Progenitor cell of endocrine pancreas (in vitro differentiated cells): ENCODE measurements at regions not wholly inside any gene's neighbourhood (a gene's known extent, or its start where the extent isn't known, plus 50 kb on each side); places are given as distances from the start of the nearest gene placed in this dataset.

Source experiments
- DNase-seq: peaks from one replicate; pipeline ENCODE4 v3.0.0; 2021; ENCODE audit warnings: low spot score; ENCODE audit not compliant: unreplicated experiment
- H3K27ac Mint-ChIP-seq: 2 replicates; pipeline ENCODE4 v1.8.0; 2021; ENCODE audit warnings: mild to moderate bottlenecking, moderate library complexity, mixed read lengths
- H3K27me3 Mint-ChIP-seq: 2 replicates; pipeline ENCODE4 v1.8.0; 2021; ENCODE audit warnings: mixed read lengths
- H3K36me3 Mint-ChIP-seq: 2 replicates; pipeline ENCODE4 v1.8.0; 2022; ENCODE audit warnings: mixed read lengths; ENCODE audit not compliant: insufficient read depth
- H3K4me1 Mint-ChIP-seq: 2 replicates; pipeline ENCODE4 v1.8.0; 2021; ENCODE audit warnings: low read depth, mixed read lengths
- H3K4me3 Mint-ChIP-seq: 2 replicates; pipeline ENCODE4 v1.8.0; 2021; ENCODE audit warnings: low read depth, mild to moderate bottlenecking, moderate library complexity, mixed read lengths
- H3K9me3 Mint-ChIP-seq: 2 replicates; pipeline ENCODE4 v1.8.0; 2021; ENCODE audit warnings: low read depth, mixed read lengths
- CTCF ChIP-seq: fragments of 200-600 bp; sonication (generic); IDR thresholded peaks from one replicate; pipeline ENCODE4 v1.5.0; 2021; ENCODE audit warnings: antibody characterized with exemption, mild to moderate bottlenecking; ENCODE audit not compliant: unreplicated experiment

GRCh38 chr3:82814660-82815059 lies 1053.2 kb upstream of the GBE1 start:
- DNase-seq: no peak
- Mint-ChIP-seq H3K27me3 (no peaks in the 10 kb centered on the region), H3K36me3 (no peaks in the 10 kb centered on the region), H3K9me3 (peaks cover 3% of the 10 kb centered on the region), H3K4me3 (no peak overlapping the region), H3K4me1 (no peaks in the 10 kb centered on the region), H3K27ac (no peak overlapping the region)
- TF ChIP-seq CTCF: no peak

GRCh38 chr3:82807781-82808180 lies 1046.3 kb upstream of the GBE1 start:
- DNase-seq: no peak
- H3K4me3 Mint-ChIP-seq: no peak overlapping the region
- no peaks in the 10 kb centered on the region for H3K9me3 Mint-ChIP-seq
- no peaks in the 10 kb centered on the region for H3K4me1 Mint-ChIP-seq
- H3K36me3 Mint-ChIP-seq: no peaks in the 10 kb centered on the region
- TF ChIP-seq CTCF: no peak
- no peaks in the 10 kb centered on the region for H3K27me3 Mint-ChIP-seq
- H3K27ac Mint-ChIP-seq: no peak overlapping the region

GRCh38 chr3:82802501-82802900 lies 1041.1 kb upstream of the GBE1 start:
- no peaks in the 10 kb centered on the region for H3K36me3 Mint-ChIP-seq
- no peaks in the 10 kb centered on the region for H3K4me1 Mint-ChIP-seq
- H3K4me3 Mint-ChIP-seq: no peak overlapping the region
- H3K27me3 Mint-ChIP-seq: no peaks in the 10 kb centered on the region
- no peak for DNase-seq
- no peaks in the 10 kb centered on the region for H3K9me3 Mint-ChIP-seq
- H3K27ac Mint-ChIP-seq: no peak overlapping the region
- no peak for TF ChIP-seq CTCF

- H3K36me3 Mint-ChIP-seq: no peaks in the 10 kb centered on the region
Observed at GRCh38 chr3:82800248-82800647, 1038.8 kb upstream of the GBE1 start.

GRCh38 chr3:82796765-82797164 lies 1035.3 kb upstream of the GBE1 start:
- Mint-ChIP-seq H3K27ac (peak overlapping the region; percentile 50), H3K4me3 (no peak overlapping the region), H3K36me3 (no peaks in the 10 kb centered on the region), H3K27me3 (no peaks in the 10 kb centered on the region), H3K9me3 (no peaks in the 10 kb centered on the region), H3K4me1 (no peaks in the 10 kb centered on the region)
- no peak for TF ChIP-seq CTCF
- no peak for DNase-seq

More at GRCh38 chr3:82800248-82800647, 1038.8 kb upstream of the GBE1 start:
- TF ChIP-seq CTCF: no peak
- H3K4me1 Mint-ChIP-seq: no peaks in the 10 kb centered on the region
- DNase-seq: no peak
- H3K9me3 Mint-ChIP-seq: no peaks in the 10 kb centered on the region
- no peak overlapping the region for H3K27ac Mint-ChIP-seq
- no peak overlapping the region for H3K4me3 Mint-ChIP-seq
- H3K27me3 Mint-ChIP-seq: no peaks in the 10 kb centered on the region
